ENCODE measurements at regions not wholly inside any gene's neighbourhood (a gene's known extent, or its start where the extent isn't known, plus 50 kb on each side); places are given as distances from the start of the nearest gene placed in this dataset.

DNA sequence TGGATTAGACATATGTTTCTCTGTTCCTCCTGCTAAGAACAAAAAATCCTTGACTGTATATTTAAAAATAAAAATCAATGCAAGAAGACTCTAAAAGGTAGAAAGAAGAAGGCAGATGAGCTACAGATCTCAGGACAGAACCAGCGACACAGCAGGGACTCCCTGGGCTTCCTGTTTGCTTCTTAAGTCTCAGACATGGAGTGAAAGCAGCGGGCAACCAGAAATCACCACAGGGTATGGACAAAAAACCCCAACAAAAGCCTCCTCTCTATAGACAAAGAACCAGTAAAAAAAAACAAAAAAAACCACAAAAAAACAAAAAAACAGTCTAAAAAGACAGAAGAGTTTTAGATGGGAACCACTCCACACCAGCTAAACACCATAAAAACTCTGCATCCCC is 971.0 kb upstream of the GYPC start:
- TF ChIP-seq, protein P1, sequence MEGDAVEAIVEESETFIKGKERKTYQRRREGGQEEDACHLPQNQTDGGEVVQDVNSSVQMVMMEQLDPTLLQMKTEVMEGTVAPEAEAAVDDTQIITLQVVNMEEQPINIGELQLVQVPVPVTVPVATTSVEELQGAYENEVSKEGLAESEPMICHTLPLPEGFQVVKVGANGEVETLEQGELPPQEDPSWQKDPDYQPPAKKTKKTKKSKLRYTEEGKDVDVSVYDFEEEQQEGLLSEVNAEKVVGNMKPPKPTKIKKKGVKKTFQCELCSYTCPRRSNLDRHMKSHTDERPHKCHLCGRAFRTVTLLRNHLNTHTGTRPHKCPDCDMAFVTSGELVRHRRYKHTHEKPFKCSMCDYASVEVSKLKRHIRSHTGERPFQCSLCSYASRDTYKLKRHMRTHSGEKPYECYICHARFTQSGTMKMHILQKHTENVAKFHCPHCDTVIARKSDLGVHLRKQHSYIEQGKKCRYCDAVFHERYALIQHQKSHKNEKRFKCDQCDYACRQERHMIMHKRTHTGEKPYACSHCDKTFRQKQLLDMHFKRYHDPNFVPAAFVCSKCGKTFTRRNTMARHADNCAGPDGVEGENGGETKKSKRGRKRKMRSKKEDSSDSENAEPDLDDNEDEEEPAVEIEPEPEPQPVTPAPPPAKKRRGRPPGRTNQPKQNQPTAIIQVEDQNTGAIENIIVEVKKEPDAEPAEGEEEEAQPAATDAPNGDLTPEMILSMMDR (IDR thresholded peaks at IDR 0.05; ENCODE audit: low read depth, low read length, missing input control) = no peak
- TF ChIP-seq RAD21 (IDR thresholded peaks at IDR 0.05) (no peak), YY1 (IDR thresholded peaks at IDR 0.05) (no peak), GABPA (IDR thresholded peaks at IDR 0.05 in 1 of 2, conservative IDR thresholded peaks at IDR 0.05 in 1 of 2) (no peak), SP1 (IDR thresholded peaks at IDR 0.05) (no peak), NR2F2 (IDR thresholded peaks at IDR 0.05) (no peak), JUND (IDR thresholded peaks at IDR 0.05) (no peak)
- TF ChIP-seq, protein P2, sequence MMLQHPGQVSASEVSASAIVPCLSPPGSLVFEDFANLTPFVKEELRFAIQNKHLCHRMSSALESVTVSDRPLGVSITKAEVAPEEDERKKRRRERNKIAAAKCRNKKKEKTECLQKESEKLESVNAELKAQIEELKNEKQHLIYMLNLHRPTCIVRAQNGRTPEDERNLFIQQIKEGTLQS (IDR thresholded peaks at IDR 0.05) = no peak
- TF ChIP-seq, protein P3, sequence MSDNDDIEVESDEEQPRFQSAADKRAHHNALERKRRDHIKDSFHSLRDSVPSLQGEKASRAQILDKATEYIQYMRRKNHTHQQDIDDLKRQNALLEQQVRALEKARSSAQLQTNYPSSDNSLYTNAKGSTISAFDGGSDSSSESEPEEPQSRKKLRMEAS (IDR thresholded peaks at IDR 0.05) = no peak
- TF ChIP-seq, protein P4, sequence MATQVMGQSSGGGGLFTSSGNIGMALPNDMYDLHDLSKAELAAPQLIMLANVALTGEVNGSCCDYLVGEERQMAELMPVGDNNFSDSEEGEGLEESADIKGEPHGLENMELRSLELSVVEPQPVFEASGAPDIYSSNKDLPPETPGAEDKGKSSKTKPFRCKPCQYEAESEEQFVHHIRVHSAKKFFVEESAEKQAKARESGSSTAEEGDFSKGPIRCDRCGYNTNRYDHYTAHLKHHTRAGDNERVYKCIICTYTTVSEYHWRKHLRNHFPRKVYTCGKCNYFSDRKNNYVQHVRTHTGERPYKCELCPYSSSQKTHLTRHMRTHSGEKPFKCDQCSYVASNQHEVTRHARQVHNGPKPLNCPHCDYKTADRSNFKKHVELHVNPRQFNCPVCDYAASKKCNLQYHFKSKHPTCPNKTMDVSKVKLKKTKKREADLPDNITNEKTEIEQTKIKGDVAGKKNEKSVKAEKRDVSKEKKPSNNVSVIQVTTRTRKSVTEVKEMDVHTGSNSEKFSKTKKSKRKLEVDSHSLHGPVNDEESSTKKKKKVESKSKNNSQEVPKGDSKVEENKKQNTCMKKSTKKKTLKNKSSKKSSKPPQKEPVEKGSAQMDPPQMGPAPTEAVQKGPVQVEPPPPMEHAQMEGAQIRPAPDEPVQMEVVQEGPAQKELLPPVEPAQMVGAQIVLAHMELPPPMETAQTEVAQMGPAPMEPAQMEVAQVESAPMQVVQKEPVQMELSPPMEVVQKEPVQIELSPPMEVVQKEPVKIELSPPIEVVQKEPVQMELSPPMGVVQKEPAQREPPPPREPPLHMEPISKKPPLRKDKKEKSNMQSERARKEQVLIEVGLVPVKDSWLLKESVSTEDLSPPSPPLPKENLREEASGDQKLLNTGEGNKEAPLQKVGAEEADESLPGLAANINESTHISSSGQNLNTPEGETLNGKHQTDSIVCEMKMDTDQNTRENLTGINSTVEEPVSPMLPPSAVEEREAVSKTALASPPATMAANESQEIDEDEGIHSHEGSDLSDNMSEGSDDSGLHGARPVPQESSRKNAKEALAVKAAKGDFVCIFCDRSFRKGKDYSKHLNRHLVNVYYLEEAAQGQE (IDR thresholded peaks at IDR 0.05) = no peak
